ENCODE measurements at regions not wholly inside any gene's neighbourhood (a gene's known extent, or its start where the extent isn't known, plus 50 kb on each side); places are given as distances from the start of the nearest gene placed in this dataset.
"Not testable (repeated sequence)": the region's sequence is repeated elsewhere in the genome, so short reads cannot be mapped to it uniquely, and the experiment has no call there.

- no peak for DNase-seq
Measured at GRCh38 chr4:133275246-133275645, 126.2 kb downstream of the PCDH10 start.

- no peak for DNase-seq
Measured at GRCh38 chr4:133273401-133273800, 124.3 kb downstream of the PCDH10 start.

DNA sequence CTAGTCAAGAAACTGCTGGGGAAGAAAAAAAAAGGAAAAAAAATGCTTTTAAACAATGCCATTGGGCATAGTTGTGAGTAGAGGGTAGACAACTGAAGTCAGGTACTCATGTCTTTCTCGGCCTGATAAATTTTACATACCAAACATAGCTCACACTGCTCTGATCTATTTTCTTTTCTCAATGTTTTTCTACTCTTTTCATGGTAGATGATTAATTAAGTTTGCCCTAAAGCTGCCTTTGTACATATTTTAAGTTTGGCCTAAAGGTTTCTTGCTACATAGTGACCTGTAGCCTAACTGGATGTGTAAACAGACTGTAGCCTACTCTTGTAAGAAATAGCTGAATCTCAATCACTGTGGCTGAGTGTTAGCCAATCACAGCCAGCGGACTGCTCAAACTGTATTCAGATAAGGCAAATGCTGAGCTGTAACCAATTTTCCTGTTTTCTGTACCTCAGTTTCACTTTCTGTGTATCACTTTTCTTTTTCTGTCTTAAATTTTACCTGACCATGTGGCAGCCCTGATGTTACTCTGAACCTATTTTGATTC lies 121.0 kb downstream of the PCDH10 start:
- no peak for DNase-seq

DNA sequence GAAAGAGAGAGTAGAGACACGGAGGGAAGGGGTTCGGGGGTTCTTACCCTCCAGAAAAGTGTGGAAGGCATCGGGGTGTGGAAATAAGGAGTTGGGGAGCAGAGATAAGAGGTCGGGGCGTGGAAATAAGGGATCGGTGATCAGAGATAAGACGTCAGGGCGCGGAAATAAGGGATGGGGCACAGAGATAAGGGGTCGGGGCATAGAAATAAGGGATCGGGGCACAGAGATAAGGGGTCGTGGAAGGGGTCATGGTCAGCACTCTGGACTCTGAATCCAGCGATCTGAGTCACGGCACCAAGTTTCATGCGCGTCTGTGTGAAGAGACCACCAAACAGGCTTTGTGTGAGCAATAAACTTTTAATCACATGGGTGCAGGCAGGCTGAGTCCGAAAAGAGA lies 119.1 kb downstream of the PCDH10 start:
- no peak for DNase-seq

- not testable (repeated sequence) for DNase-seq
Measured at GRCh38 chr4:133267506-133267905, 118.4 kb downstream of the PCDH10 start.

DNA sequence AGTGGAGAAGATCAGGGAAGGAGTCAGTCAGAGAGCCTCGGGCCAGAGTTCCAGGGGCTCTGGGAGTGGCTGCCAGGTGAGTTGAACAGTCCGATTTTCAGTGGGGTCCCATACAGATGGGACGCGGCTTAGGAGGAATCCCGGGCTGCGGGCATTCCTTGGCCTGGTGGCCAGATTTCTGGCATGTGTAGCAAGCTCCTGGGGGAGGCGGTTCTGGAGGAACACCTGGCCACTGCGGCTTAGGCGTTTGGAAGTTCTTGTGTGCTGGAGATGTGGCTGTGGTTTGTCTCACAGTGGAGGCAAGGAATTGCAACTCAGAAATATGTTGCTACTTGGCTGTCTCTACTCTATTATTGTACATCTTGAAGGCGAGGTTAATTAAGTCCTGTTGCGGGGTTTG lies 117.9 kb downstream of the PCDH10 start:
- not testable (repeated sequence) for DNase-seq

- not testable (repeated sequence) for DNase-seq
Measured at GRCh38 chr4:133264251-133264650, 115.2 kb downstream of the PCDH10 start.

DNA sequence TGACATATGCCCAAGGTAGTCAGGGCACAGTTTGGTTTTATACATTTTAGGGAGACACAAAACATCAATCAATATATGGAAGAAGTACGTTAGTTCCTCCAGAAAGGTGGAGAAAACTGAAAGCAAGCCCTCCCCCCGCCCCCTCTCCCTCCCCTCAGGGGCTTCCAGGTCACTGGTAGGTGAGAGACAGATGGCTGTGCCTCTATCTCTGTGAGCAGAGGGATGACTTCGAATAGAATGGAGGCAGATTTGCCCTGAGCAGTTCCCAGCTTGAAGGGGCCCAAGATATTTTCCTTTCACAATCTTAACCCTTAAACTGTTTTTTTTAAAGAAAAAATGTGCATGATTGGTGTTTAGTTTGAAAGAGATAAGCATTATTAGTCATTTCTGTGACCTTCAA lies 114.0 kb downstream of the PCDH10 start:
- DNase-seq, result no peak

GRCh38 chr4:133247861-133248260 lies 98.8 kb downstream of the PCDH10 start:
- DNase-seq, result no peak

GRCh38 chr4:133245226-133245625 lies 96.1 kb downstream of the PCDH10 start:
- no peak for DNase-seq

All from femur (tissue), 1 donor.